ENCODE measurements at regions not wholly inside any gene's neighbourhood (a gene's known extent, or its start where the extent isn't known, plus 50 kb on each side); places are given as distances from the start of the nearest gene placed in this dataset.

GRCh38 chr4:129546531-129546930 is 450.6 kb downstream of the C4orf33 start:
- DNase-seq (ENCODE audit: low read depth, low spot score): no peak

GRCh38 chr4:129550281-129550785 is 454.4 kb downstream of the C4orf33 start:
- DNase-seq (ENCODE audit: low read depth, low spot score): no peak

GRCh38 chr4:129561280-129561679 is 465.3 kb downstream of the C4orf33 start:
- DNase-seq (ENCODE audit: low read depth, low spot score): no peak

- no peak for DNase-seq (ENCODE audit: low read depth, low spot score)
Observed at GRCh38 chr4:129561886-129562671, 466.1 kb downstream of the C4orf33 start.

GRCh38 chr4:129565214-129565613 is 469.3 kb downstream of the C4orf33 start:
- DNase-seq (ENCODE audit: low read depth, low spot score): no peak

GRCh38 chr4:129570326-129570725 is 474.4 kb downstream of the C4orf33 start:
- DNase-seq (ENCODE audit: low read depth, low spot score): no peak

- no peak for DNase-seq (ENCODE audit: low read depth, low spot score)
Observed at GRCh38 chr4:129578336-129578735, 482.4 kb downstream of the C4orf33 start.

- no peak for DNase-seq (ENCODE audit: low read depth, low spot score)
Observed at GRCh38 chr4:129581305-129581704, 485.4 kb downstream of the C4orf33 start.

GRCh38 chr4:129583868-129584267 is 487.9 kb downstream of the C4orf33 start:
- DNase-seq (ENCODE audit: low read depth, low spot score): no peak

GRCh38 chr4:129598582-129598981 is 502.6 kb downstream of the C4orf33 start:
- DNase-seq (ENCODE audit: low read depth, low spot score): no peak

- DNase-seq (ENCODE audit: low read depth, low spot score): no peak
Observed at GRCh38 chr4:129600898-129601297, 504.9 kb downstream of the C4orf33 start.

- DNase-seq (ENCODE audit: low read depth, low spot score): no peak
Observed at GRCh38 chr4:129602447-129602846, 506.5 kb downstream of the C4orf33 start.

- DNase-seq (ENCODE audit: low read depth, low spot score): no peak
Observed at GRCh38 chr4:129603241-129603931, 507.4 kb downstream of the C4orf33 start.

- DNase-seq (ENCODE audit: low read depth, low spot score): no peak
Observed at GRCh38 chr4:129604632-129605255, 508.8 kb downstream of the C4orf33 start.

GRCh38 chr4:129614611-129615010 is 518.7 kb downstream of the C4orf33 start:
- DNase-seq (ENCODE audit: low read depth, low spot score): no peak

- DNase-seq (ENCODE audit: low read depth, low spot score): no peak
Observed at GRCh38 chr4:129622566-129622965, 526.6 kb downstream of the C4orf33 start.

GRCh38 chr4:129623233-129623875 is 527.4 kb downstream of the C4orf33 start:
- no peak for DNase-seq (ENCODE audit: low read depth, low spot score)

- DNase-seq (ENCODE audit: low read depth, low spot score): peak; percentile 46
Observed at GRCh38 chr4:129641179-129641578, 545.2 kb downstream of the C4orf33 start.

- no peak for DNase-seq (ENCODE audit: low read depth, low spot score)
Observed at GRCh38 chr4:129645461-129645860, 549.5 kb downstream of the C4orf33 start.

GRCh38 chr4:129668092-129668491 is 572.1 kb downstream of the C4orf33 start:
- no peak for DNase-seq (ENCODE audit: low read depth, low spot score)

- no peak for DNase-seq (ENCODE audit: low read depth, low spot score)
Observed at GRCh38 chr4:129672941-129673340, 577.0 kb downstream of the C4orf33 start.

GRCh38 chr4:129675036-129675435 is 579.1 kb downstream of the C4orf33 start:
- no peak for DNase-seq (ENCODE audit: low read depth, low spot score)
